C4-2B (cell line): ENCODE measurements at regions not wholly inside any gene's neighbourhood (a gene's known extent, or its start where the extent isn't known, plus 50 kb on each side); places are given as distances from the start of the nearest gene placed in this dataset.

Source experiments
- CTCF ChIP-seq: fragments of 450-650 bp; conservative IDR thresholded peaks from 2 replicates; pipeline ENCODE4 v1.5.1; 2017; ENCODE audit warnings: mild to moderate bottlenecking
- ZFX ChIP-seq: fragments of 450-650 bp; IDR thresholded peaks from 2 replicates; pipeline ENCODE4 v1.6.1; 2017

- no peak for TF ChIP-seq CTCF
- TF ChIP-seq ZFX, result no peak
Measured at GRCh38 chr3:104764496-104764895, 602.2 kb upstream of the ALCAM start.
